HG02938 (cell line): ENCODE measurements at regions not wholly inside any gene's neighbourhood (a gene's known extent, or its start where the extent isn't known, plus 50 kb on each side); places are given as distances from the start of the nearest gene placed in this dataset.
"Not testable (repeated sequence)": the region's sequence is repeated elsewhere in the genome, so short reads cannot be mapped to it uniquely, and the experiment has no call there.

Experiments used
- ATAC-seq: cut with Tn5 transposase; IDR thresholded peaks from one replicate; pipeline ENCODE4 v1.9.1; 2021; ENCODE audit warnings: mild to moderate bottlenecking, moderate library complexity; ENCODE audit not compliant: unreplicated experiment

DNA sequence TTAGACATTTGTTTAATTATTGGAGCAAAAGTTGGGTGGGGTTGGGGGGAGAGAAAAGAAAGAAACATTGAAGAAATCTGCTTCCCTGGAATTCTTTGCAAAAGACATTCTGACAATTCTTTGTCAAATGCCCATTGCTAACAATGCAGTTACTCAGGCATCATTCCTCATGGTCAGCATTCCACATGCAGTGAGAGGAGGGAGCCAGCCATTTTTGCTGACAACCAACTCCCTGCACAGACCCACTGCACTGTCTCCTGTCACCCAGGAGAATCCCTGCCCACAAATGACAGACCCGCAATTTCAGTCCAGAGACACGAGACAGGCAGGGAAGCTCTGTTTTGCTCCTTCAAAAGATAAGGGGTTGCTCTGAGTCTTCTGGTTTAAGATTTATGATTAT is 985.1 kb upstream of the SLIT2 start:
- no peak for ATAC-seq

DNA sequence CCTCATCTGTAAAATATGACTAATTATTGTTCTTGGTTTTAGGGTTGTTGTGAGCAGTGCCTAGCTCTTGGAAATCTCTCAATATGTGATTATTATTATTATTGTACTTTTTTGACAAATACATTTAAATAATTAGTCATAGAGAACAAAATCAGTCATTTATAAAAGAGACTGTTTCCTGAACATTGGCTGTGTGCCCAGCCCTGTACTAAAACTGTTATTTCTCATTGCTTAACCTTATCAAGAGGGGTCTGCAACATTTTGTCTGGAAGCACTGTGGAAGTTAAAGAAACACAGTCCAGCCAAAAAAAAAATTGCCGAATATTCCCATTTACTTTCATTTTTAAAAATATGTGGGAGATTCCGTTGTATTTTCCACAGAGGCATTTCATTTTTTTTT is 989.2 kb upstream of the SLIT2 start:
- ATAC-seq = no peak

DNA sequence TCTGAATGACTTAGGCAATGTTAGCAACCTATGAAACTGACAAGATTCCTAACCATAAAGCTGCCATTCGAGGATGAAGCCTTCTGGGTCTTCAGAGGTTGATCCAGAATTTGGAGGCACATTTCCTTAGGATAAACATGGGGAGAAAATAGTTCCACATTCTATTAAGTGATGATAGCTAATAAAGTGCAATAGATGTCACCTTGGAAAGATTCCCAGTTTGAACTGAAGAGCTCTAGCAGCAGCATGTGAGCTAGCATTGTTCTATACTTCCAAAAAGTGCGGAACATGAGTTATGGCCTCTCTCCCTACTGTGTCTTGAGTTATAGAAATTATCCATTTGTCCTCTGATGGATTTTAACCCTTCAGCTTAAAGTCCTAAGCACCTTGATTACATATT is 991.4 kb upstream of the SLIT2 start:
- ATAC-seq = no peak

DNA sequence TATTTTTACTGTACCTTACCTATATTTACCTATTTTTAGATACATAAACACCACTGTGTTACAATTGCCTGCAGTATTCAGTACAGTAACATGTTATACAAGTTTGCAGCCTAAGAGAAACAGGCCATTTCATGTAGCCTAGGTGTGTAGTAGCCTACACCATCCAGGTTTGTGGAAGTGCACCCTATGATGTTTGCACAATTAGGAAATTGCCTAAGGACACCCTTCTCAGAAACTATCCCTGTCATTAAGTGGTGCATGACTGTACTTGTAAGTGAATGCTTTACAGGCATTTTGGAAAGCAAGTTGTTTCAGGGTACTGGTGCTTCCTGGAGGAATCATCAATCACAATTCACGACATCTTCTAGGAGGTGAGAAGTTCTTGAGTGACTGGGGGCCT is 991.8 kb upstream of the SLIT2 start:
- ATAC-seq = no peak

- no peak for ATAC-seq
Measured at GRCh38 chr4:19256823-19257222, 994.9 kb upstream of the SLIT2 start.

DNA sequence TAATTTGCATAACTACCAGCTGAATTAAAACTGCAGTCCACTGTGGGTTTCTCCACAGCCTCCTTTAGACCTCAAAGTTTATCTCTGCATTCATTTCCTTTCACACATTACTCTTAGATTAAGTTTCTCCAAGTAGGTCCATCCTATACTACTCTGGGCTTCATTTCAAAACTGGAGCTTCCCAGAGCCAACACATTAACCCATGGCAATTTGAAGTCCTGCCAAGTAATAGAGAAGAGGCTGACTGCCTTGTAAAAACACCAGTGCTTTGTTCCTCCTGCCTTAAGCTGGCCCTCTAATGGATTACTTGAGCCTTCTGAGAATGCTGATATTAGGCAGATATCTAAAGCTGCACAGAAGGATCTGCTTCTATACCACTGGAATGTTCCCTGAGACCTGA is 997.2 kb upstream of the SLIT2 start:
- ATAC-seq = no peak

DNA sequence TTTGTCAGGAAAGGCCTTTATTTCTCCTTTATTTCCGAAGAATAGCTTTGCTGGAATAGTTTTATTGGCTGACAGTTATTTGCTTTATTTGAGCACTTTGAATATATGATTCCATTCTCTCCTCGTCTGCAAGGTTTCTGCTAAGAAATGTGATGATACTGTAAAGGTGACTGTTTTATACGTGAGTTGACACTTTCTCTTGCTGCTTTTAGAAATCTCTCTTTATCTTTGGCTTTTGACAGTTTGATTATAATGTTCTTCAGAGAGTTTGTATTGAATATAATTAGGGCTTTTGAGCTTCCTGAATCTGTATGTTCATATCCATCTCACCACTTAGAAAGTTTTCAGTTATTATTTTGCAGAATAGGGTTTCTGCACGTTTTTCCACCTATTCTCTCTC is 1003.7 kb upstream of the SLIT2 start:
- ATAC-seq = no peak

DNA sequence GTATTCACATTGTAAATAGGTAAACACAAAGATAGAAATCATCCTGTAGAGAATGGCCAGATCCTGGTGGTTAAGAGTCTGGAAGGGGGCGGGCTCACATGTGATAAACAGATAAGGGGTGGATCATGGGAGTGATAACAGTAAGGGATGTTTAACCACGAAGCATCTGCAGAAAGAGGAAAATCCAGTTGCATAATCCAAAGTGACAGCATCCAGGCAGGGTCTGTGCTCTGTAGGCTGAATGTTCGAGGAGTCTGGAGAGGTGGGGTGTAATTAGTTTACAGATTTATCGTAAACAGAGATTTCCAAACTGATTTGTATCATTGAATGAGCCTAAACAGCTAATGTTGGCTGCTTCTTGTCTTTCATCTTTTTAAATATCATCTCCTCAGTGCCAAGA is 1009.8 kb upstream of the SLIT2 start:
- no peak for ATAC-seq

- ATAC-seq = no peak
Measured at GRCh38 chr4:19239565-19239964, 1012.1 kb upstream of the SLIT2 start.

- no peak for ATAC-seq
Measured at GRCh38 chr4:19236473-19236872, 1015.2 kb upstream of the SLIT2 start.

DNA sequence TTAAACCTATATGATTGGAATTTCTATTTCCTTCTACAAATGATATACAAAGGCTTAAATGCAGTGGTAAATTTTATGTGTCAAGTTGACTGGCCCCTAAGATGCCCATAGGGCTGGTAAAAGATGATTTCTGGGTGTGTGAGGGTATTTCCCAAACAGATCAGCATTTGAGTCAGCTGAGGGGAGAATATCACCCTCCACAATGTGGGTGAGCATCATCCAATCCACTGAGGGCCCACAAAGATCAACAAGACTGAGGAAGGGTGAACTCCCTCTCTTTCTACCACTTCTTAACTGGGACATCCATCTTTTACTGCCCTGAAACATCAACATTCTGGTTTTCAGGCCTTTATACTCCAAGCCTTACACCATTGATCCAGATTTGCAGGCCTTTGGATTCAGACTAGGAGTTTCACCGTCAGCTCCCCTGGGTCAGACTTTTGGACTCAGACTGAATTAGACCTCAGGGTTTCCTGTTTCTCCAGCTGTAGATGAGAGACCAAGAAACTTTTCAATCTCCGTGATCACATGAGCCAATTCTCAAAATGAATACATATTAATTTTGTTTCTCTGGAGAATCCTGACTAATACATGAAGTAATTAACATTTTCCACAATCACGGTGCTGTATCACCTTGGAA is 1020.7 kb upstream of the SLIT2 start:
- ATAC-seq = no peak

DNA sequence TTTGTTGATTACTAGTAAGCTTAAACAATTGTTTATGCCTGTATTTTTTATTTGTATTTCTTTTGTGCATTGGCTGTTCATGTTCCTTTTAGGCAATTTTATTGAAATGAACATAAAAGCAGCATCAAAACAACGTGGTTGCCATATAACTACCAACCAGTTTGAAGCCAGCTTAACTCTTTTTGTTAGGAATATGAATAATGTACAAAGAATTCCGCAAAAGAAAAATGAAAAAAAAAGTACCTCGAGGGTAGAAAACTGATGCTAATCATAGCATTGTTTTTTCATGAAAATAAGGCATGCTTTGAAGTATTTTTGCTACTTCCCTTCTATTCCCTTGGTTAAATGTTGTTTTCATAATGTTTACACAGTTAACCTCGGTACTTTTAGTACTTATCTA is 1024.0 kb upstream of the SLIT2 start:
- ATAC-seq = no peak

DNA sequence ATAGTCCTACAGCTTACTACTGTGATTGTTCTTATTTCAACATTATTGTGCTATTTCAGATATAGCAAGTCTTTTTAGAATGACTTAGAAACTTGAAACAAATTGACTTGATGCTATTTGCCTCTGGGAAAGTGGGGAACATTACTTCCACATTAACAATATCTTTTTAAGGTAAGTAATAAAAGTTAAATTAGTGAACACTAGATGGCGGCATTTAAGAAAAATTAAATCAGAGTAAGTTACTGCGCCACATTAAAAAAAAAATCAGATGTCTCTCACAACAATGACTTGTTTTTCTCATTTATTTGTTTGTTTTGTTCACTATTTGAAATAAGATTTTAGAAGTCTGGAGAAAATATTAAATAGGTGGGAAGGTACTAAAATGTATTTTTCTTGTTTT is 1026.9 kb upstream of the SLIT2 start:
- ATAC-seq = no peak

GRCh38 chr4:19216476-19216875 is 1035.2 kb upstream of the SLIT2 start:
- no peak for ATAC-seq

GRCh38 chr4:19214591-19215186 is 1037.0 kb upstream of the SLIT2 start:
- no peak for ATAC-seq

GRCh38 chr4:19213388-19213787 is 1038.3 kb upstream of the SLIT2 start:
- ATAC-seq = no peak

- no peak for ATAC-seq
Measured at GRCh38 chr4:19205853-19206252, 1045.9 kb upstream of the SLIT2 start.

DNA sequence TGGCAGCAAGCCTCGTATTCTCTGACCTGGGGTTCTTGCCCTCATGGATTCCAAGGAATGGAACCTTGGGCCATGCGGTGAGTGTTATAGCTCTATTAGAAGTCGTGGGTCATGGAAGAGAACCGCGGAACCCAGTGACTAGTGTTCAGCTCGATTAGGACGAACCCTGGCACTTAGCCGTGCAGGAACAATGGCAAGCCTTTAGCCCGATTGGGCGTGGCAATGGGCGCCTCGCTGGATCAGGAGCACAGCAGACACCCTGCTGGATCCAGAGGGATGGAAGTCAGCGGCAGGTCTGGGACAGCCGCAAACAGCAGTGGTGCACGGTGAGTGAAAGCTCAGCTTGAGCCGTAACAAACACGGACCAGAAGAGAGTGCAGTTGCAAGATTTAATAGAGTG is 1053.9 kb upstream of the SLIT2 start:
- not testable (repeated sequence) for ATAC-seq

DNA sequence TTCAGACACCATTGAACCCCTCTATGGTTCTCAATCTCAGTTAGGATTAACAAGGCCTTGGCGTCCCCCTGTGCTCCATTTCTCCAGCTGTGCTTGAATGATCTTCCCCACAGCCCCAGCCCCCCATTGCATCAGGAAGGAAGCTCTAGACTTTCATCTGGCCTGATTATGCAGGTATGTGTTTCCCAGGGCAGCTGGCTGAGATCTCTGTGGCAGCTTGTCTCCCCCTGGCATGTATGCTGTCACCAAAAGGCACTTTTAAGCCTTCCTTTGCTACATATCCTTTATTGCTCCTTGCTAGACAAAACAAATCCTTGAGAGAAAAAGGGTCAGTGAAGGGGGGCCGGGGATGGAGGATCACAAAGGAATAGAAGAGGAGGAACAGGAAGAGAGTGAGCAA is 1056.0 kb upstream of the SLIT2 start:
- ATAC-seq = no peak

GRCh38 chr4:19194672-19195071 is 1057.0 kb upstream of the SLIT2 start:
- ATAC-seq = no peak

GRCh38 chr4:19193274-19193981 is 1058.3 kb upstream of the SLIT2 start:
- ATAC-seq = no peak

DNA sequence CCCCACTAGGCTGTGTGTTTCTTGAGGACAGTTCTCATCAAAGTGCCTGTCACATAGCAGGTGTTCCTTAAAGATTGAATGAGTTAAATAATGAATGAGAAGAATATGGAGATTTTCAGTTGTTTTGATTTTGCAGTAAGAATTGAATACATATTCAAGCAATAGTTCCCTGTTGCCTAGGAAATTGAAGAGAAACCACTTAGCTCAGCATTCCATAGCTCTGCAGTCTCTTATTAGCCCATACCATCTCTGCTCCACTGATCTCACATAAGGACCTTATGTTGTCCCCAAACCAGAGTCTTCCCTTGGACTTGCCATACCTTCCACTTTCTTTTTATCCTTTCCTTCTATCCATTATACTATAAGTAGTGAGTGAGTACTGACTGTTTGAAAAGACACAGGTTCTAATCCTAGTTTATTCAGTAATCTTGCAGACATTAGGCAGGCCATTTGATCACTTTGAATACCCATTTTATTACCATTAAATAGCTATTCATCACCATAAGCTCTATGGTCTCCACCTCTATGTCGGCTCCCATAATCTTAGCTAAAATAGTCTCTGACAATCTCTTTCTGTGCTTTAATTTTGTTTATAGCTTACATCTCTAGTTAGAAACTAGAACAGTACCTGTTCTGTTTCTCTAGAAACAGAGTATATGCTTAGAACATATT is 1059.6 kb upstream of the SLIT2 start:
- no peak for ATAC-seq
